Activated gamma-delta T cell treated with Interleukin-2 at 50 U/mL for 16 hours (primary cell): ENCODE measurements at regions not wholly inside any gene's neighbourhood (a gene's known extent, or its start where the extent isn't known, plus 50 kb on each side); places are given as distances from the start of the nearest gene placed in this dataset.

ENCODE experiments used
- DNase-seq: peaks from one replicate; pipeline ENCODE4 v3.0.0-alpha.2; 2020

DNA sequence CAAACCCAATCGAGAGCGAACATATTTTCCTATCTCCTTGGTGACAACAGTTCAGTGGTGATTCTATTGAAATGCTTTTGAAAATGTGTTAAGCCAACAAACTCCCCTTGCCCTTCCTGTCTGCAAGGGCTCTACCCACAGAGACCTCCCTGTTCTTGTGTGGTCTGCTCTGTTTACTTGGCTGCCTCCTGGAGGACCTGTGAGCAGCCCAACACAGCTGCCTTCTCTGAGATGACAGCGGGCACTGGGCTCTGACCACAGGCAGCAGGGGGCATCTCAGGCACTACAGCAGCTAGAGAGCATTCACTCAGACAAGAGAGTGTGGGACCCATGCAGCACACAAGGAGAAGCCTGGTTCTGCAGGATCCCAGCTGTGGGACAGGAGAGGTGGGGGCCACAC, 416.4 kb downstream of the TCERG1L start:
- DNase-seq: no peak

DNA sequence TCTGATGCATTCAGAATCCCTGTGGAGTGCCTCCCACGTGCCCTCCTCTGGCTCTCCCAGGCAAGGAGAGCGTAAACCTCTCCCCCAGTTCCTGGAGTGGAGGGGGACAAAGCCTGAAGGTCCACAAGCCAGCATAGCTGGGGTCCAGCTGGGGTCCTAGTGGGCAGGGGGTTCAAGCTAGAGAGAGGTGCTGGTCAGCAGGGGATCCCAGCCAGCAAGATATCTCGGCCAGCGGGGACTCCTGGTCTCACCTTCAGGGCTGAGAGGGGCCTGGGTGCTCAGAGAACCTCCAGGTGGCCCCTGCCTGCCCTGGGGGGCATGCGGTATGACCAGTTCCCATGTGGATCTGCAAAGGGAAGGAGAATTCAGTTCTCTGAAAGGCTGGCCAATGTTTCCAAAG, 413.7 kb downstream of the TCERG1L start:
- DNase-seq: no peak

DNA sequence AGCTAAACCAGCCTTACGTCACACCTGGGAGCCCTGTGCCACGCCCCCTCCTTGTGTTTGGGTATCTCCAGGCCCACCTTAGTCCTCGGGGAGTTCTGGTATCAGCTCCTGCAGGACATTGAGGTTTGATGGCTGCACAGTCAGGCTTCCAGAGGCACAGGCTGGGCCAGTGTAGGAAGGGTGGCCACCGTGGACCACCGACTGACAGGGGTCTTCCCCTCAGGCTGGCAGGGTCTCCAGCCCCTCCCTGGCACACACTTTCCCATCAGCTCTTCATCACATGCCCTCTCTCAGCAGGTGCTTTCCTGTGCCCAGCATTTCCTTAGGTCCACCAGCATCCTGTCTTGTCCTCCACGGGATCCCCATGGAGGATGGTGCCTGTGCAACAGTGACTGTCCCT, 413.1 kb downstream of the TCERG1L start:
- DNase-seq: no peak

DNA sequence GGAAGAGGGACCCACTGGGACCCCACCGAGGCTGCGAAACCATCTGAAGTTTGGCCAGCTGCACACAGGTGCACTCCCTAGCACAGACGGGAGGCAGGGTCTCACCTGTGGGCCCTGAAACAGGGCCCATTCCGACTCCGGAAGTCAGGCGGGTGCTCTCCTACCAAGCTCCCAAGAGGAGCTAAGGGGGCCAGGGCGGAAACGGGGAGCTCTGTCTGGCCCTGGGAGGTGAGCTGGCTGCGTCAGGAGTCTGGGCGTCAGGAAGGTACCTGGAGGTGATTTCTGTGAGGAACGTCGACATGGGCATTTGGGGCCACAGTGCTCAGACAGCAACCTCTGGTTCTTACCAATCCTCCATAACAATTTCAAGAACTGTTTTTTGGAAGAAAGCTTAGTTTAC, 411.7 kb downstream of the TCERG1L start:
- DNase-seq: no peak

DNA sequence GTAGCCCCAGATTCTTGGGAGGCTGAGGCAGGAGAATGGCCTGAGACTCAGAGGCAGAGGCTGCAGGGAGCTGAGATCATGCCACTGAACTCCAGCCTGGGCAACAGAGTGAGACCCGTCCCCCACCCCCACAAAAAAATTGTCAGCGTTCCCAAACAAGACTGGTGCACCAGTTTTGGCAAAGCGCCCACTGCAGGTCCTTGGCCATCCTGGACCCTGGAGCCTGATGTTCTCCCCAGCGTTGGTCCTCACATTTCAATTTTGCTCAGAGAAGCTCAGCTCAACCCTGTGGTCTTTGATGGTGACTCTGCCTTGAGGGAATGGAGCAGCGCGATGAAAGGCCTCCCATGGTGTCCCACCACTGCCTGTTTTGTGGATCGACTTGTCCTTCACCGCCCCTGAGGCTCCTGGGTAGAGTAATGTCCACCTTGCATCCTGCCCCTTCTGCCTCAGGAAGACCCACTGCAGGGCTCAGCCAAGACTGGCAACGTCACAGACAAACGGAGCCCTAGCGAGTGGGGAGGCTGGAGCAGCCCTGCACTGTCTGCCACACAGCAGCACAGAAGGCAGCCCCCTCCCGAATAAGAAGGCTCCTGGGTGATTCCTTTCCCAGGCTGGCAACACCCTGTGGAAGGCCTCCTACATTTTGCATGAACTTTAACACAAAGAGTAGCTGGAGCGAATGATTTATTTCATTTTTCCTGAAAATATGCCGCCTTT, 410.9 kb downstream of the TCERG1L start:
- DNase-seq: no peak

DNA sequence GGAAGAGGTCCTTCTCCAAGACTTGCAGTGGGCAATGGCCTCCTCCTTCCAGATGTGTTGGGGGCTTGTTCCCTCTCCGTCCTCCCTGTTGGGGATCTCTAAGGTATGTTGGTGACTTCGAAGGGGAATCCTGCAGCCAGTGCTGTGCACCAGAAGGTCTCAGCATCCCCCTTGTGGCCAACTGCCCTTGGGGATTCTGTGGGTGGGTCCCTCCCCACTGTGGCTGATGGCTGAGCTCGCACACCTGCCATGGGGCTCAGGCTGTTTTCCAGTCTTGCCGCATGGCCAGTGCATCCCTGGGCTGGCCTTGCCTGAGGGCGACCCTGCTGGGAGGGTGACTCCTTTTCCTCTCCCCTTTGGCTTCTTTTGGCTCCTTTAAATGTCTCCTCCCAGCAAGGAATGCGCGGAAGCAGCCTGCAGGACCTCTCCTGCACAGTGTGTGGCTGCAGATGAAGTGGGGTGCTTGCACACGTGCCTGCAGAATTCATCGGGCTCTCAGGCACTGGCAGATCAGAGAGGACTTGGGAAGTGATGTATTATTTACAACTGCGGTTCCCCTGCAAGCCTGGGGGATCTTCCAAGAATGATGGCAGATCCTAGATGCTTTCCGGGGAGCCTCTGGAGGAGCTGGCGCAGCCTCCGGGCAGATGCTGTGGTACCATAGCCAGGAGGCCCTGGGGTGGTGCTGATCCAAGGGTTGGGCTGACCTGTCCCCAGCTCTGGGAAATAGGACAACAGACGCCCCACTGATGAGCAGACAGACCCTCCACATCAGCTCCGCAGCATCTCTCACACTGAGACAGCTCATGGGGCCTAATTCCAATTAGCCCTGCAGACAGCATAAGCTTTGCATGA, 410.0 kb downstream of the TCERG1L start:
- DNase-seq: no peak

DNA sequence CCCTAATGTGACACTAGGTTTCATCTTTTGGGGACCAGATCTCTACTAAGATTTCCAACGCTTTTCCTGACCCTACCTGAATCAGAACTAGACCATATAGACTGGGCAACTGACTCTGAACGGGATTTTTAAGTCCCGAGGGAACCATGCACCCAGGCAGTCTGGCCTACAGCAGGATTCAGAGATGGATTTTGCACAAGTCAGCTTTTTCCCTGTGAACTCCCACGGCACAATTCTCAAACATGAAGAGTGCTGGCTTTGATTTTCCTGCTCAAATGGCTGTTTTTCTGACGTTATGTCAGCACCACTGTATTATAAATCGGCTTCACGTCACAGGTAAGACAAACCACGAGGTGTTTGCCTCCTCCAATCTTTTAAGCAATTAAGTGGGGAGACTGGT, 409.1 kb downstream of the TCERG1L start:
- DNase-seq: no peak

DNA sequence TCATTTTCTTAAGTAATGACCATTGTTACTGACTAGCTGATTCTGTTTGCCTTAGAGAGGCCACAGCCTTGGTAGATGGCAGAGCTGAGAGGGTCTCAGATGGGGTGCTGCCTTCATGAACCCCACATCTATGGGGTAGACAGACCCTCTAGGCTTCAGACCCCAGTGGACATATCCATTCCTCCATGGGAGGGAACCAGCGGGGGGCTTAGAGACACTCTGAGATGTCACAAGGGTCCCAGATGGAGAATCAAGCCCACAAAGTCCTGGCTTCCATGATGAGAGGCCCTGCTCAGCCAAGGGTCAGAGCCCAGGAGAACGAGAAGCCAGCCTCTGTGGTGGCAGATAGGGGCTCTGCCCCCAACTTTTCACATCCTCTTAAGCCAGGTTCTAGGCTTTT, 408.6 kb downstream of the TCERG1L start:
- DNase-seq: no peak

DNA sequence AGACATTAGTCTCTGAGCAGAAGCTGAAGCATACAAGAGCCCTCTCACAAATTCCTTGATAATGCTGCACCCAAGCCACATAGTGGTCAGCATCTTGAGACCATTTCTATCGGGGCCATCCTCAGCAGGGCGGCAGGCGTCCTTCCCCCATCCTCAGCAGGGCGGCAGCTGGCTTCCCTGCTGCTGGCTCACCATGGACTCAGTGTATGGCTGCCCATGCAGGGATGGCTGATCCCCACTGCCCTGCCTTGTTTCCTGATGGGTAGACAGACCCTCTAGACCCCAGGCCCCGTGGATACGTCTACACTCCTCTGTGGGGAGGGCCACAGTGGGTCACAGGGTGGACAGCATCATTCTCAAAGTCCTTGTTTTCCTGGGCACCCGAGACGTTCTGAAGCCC, 406.8 kb downstream of the TCERG1L start:
- DNase-seq: no peak

DNA sequence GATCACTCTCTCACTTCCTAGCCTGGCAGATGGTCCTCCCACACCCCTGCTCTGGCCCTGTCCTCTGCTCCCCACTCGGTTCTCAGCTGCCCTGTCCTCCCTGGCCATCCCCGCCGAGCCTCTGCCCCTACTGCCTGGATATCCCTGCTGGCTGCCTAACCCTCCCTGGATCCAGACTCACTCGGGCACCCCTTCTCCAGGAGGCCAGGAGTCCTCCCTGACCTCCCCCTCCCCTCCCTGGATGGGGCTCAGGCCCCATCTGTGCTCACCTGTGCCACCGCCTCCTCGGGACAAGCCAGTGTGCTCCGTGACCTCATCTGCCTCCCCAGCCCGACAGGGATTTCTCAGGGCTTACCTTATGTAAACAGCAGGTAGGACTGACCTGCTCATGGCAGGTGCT, 406.1 kb downstream of the TCERG1L start:
- DNase-seq: no peak

DNA sequence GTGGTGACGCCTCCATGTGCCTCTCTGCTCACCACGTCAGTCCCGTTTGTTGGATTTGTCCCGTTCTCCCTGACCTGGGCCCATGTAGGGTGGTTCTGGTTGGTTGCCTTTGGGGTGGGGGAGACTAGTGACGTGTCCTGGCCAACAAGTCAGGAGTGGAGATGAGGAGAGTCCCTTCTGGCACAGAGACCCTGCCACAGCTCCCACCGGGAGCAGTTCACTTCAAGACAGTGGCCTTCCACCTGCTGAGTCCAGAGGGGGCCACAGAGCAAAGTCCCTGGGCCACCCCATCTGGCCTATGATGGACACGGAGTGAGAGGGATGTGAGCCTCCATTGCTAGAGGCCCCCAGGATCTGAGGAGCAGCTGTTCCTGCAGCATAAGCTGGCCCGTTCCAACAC, 405.6 kb downstream of the TCERG1L start:
- DNase-seq: no peak

DNA sequence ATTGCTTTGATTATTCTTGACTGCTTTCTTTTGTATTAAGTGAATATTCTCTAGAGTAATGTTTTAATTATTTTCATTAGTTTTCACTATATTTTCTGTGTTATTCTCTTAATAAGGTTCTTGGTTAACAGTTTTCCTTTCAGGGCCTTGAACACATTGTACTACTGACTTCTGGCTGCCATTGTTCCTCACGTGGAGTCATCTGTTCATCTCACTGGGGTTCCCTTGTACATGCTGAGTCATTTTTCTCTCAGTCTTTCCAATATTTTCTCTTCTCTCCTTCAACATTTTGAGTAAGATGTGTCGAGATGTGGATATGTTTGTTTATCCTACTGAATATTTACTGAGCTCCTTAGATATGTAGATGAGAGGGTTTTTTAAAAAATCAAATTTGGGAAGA, 400.7 kb downstream of the TCERG1L start:
- DNase-seq: no peak

DNA sequence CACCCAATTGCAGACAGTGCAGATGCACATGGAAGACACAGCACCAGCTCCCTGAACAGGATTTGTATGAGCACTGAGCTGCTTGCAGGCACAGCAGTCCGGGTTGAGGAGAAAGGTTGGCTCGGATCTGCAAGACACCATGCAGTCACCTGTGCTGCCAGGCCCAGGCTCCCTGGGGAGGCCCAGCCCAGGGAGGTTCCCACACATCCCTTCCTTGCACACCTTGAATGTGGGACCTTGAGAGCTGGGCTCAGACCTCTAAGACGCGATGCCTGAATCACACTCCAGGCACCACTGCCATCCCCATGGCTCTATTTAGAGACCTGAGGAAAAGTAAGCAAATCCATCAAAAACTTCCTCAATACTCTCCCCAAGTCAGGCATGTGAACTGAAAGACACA, 397.7 kb downstream of the TCERG1L start:
- no peak for DNase-seq

DNA sequence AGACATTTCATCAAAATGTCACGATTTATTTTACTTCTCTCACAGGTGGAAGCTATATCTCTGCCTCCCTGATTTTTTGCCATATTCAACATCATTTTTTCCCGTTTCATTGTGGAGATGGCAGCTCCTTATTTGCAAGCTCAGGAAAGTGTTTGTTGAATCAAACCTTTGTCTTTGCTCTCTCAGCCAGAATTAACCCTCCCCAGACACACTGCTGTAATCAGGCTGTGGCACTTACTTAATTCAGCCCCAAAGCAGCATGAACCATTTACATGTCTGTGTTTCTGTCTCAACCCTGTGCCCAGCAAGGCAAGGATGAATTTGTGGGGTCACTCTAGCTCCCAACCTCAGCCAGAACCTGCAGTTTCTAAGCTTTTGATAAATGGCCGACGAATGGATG, 397.2 kb downstream of the TCERG1L start:
- DNase-seq: no peak

DNA sequence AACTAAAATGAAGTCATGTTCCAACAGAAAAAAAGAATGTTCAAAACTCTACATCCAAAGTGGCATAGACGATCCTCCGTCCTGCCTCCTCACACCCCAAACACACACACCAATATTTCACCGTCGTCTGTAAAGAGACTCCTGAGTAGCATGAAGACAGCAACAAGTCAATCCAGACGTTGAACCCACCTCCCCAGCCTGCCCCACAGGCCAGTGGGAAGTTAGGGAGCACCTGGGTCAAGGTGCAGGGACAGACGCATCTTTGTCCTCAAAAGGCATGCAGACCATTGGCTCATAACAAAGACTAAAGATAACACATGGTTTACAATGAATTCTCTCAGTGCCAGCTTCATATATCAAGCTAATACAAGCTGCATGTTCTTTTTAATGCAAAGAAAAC, 396.5 kb downstream of the TCERG1L start:
- no peak for DNase-seq

DNA sequence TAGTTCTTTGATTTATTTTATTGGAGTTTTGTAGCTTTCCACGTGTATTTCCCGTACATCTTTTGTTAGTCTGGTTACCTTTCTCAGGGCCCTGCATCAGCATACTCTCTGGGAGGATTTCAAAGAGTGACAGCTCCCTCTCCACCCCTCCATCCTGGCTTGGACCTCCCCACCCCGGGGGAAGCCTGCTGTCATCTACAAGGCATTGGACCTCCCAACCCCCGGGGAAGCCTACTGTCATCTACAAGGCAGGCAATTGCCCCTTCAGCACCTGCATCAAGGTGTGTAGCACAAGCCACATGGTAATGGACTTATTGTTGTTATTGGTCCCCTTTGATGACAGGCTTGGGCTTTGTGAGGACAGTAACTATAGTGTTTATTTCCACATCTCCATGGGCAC, 390.1 kb downstream of the TCERG1L start:
- DNase-seq: no peak

DNA sequence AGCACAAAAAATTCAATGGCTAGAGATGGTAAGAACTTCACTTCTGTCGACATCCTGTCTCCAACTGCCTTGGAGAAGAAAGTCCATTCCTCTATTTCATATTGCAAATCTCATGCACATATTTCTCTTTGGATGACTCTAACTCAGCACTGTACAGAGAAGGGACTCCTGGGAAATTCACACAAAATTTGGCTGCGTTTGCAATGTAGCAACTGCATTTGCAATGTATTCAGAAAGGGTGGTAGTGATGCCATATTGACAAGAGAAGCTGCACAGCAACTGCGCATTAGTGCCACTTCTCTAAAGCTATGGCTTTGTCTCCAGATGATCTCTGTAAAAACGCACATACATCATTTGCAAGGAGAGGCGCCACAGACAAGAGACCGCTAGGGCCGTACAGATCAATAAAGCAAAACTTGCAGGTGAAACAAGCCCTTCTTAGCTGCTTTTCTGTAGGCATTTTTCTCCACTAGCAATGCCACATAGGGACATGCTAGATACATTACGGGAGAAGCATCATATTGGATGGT, 389.5 kb downstream of the TCERG1L start:
- no peak for DNase-seq

DNA sequence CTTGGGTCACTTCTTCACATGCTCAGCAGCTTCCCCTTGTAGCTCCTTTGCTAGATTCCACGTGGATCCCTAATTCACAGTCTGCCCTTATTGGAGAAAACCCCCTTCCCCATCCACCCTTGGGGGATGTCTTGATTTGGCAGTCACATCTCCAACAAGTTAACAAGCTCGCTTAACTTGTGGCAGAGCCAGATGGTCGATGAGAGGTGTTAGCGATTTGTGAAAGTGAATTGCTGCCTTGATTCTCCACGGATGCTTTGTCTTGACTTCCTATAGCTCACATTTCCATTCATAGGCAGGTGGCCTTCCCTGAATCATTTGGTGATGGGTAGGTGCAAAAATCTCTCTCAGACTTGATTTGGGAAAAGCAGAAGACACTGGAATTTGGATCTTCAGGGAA, 387.9 kb downstream of the TCERG1L start:
- no peak for DNase-seq

DNA sequence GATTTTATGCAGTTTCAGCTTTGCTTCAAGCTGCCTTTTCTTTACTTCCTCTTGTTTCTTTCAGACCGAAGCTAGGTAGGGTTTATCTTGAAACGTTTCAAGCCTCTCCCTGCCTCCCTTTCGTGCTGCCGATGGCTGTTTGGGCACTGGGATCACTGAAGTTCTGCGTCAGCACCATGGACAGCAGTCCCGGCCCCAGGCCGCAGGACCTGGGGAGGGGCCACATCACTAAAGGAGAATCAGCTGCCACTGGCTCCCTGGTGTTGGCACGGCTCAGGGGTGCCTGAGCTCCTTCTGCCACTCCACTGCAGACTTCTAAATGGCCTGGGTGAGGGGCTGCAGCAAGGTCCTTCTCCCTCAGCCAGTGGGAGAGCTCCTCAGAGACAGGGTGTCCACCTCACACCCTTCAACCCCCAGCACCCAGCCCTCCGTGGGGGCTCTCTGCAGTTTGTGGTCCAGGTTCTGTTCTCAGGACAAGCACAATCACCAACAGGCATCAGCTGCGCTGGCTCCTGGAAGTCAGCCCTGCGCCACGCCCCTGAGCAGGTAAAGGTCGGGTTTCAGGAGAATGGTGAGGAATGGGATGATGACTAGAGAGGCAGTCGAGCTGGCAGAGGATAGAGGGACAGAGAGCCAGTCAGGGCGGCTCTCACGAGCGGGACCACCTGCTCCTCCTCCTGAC, 387.2 kb downstream of the TCERG1L start:
- DNase-seq: no peak

DNA sequence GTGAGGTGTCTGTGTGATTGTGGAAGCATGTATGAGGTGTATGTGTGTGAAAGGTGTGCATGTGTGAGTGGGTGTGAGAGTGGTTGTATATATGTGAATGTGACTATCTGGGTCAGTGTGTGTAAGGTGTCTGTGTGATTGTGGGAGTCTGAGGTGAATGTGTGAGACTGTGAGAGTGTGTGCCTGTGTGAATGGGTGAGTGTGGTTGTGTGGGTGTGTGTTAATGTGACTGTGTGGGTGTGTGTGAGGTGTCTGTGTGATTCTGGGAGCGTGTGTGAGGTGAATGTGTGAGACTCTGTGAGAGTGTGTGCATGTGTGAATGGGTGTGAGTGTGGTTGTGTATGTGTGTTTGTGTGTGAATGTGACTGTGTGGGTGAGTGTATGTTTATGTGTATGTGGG, 385.1 kb downstream of the TCERG1L start:
- DNase-seq: no peak

DNA sequence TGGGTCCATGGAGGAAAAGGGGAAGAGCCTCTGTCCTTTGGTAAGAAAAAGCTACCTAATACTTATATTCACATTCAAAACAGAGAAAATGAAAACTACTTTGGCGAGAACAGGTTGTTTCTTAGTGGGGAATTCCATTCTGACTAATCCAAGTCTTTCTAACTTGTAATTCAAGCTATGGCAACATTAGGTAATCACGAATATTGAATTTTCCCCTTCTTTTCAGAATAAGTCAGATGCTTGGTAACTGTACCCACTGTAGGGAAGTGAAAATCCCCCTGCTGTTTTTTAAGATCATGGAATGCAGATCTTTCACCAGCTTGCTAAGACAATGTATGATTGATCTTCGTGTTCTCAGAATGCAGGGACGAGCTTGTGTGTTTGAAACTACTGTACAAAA, 384.4 kb downstream of the TCERG1L start:
- DNase-seq: no peak

DNA sequence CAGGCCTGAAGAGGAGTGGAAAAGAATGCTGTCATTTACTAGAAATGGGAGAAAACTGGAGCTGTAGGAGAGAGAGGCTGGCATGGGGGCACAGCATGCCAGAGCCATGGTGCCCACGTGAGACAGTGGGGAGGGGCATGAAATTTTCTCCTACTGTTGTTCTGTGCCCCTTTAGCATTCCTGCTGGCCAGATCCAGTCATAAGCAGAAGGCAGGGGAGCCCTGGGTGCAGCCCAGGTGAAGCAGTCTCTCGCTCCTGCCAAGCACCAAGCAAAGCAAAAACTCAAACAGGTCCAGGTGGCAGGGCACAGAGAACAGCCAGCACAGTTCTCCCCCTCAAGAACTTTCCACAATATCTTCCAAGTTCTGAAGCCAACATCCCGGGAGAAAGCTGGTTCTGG, 383.2 kb downstream of the TCERG1L start:
- no peak for DNase-seq

DNA sequence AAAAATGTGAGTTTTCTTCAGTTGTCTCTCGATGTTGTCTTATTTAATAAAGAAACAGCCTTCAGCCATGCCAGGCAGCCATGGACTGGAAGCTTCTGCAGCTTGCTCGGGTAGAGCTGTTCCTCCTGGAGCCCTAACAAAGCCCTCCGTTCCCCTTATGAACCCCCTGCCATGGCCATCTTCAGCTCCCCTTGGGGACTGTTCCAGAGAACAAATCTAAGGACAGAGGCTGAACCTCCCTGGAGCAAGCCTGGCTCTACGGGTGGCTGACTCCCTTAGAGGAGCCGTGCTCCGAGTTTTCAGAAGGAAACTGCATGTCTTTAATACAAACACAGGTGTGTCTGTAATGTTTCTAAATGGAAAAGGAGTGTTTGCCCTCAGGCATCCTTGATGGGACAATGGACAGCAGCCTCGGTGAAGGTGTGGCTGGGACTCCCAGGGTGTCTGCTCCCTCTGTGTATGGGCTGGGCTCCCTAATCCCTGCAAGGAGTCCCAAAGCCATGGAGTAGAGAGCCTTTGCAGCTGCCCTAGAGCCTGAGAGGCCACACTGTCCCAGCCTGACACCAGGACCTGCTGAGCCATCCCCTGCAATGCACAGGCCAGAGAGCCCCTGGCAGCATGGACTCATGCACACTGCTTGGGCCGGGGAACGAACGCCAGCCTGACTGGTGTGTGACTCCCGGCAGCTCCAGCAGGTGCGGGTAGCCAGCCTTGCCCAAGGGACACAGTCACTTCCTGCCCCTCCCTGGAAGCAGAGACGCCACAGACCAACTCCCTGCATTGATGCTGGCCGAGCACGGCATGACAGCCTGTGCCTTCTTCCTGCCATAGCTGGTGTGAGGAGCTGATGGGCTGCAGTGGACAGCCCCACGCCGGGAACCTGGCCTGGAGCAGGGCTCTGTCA, 381.8 kb downstream of the TCERG1L start:
- DNase-seq: no peak
